ENCODE measurements at regions not wholly inside any gene's neighbourhood (a gene's known extent, or its start where the extent isn't known, plus 50 kb on each side); places are given as distances from the start of the nearest gene placed in this dataset.

- intact Hi-C loops (cut with micrococcal nuclease): no loop called here
- TF ChIP-seq, protein P1, sequence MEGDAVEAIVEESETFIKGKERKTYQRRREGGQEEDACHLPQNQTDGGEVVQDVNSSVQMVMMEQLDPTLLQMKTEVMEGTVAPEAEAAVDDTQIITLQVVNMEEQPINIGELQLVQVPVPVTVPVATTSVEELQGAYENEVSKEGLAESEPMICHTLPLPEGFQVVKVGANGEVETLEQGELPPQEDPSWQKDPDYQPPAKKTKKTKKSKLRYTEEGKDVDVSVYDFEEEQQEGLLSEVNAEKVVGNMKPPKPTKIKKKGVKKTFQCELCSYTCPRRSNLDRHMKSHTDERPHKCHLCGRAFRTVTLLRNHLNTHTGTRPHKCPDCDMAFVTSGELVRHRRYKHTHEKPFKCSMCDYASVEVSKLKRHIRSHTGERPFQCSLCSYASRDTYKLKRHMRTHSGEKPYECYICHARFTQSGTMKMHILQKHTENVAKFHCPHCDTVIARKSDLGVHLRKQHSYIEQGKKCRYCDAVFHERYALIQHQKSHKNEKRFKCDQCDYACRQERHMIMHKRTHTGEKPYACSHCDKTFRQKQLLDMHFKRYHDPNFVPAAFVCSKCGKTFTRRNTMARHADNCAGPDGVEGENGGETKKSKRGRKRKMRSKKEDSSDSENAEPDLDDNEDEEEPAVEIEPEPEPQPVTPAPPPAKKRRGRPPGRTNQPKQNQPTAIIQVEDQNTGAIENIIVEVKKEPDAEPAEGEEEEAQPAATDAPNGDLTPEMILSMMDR (IDR thresholded peaks at IDR 0.05; ENCODE audit: borderline replicate concordance): no peak
- no peak overlapping the region for H3K4me3 ChIP-seq
- DNase-seq: no peak
- H3K4me1 ChIP-seq: no peaks in the 10 kb centered on the region
- no peaks in the 10 kb centered on the region for H3K36me3 ChIP-seq
- peaks cover 9% of the 10 kb centered on the region for H3K9me3 ChIP-seq (replicated peaks)
- no peaks in the 10 kb centered on the region for H3K27me3 ChIP-seq (ENCODE audit: low read depth)
- H3K27ac ChIP-seq (replicated peaks): no peak overlapping the region
These were observed 202.4 kb upstream of the CDH9 start for GRCh38 chr5:27240791-27241190.

DNA sequence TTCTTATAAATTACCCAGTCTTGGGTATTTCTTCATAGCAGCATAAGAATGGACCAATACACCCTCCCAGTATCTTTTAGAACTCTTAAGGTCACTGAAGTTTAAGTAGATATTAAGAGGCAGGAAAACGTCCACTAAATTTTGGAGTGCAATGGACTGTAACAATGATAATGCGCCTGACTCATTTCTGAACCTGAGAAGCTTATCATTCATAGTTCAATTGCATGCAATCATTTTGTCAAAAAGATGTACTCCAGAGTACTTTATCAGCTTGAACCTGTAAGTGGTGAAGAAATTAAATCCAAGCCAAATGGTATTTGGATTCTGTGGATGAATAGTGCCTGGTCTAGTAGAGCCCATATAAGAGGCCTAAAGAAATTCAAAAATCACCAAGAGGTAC lies 196.5 kb upstream of the CDH9 start:
- Histone ChIP-seq H3K9me3 (replicated peaks) (peaks cover 8% of the 10 kb centered on the region), H3K36me3 (no peaks in the 10 kb centered on the region), H3K27me3 (ENCODE audit: low read depth) (no peaks in the 10 kb centered on the region), H3K4me1 (no peaks in the 10 kb centered on the region), H3K27ac (replicated peaks) (no peak overlapping the region), H3K4me3 (no peak overlapping the region)
- intact Hi-C loops (cut with micrococcal nuclease): no loop called here
- no peak for DNase-seq
- TF ChIP-seq, protein P1 (IDR thresholded peaks at IDR 0.05; ENCODE audit: borderline replicate concordance): no peak

DNA sequence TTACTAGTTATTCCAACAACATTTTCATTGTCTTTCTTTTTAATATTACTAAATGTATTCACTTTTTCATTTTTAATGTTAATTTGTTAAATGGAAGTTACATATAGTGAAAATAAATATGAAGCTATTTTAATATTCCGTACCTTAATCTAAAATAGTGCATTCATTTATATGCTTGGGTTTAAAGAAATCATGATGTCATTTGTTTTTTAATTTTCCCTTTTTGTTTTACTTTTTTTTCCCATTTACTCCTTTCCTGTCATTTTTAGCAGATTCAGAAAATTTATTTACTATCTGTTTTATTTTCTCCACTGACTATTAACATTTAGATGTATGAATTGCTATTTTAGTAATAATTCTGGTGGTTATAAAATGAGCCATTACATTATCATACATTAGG lies 183.0 kb upstream of the CDH9 start:
- Histone ChIP-seq H3K36me3 (no peaks in the 10 kb centered on the region), H3K27me3 (ENCODE audit: low read depth) (no peaks in the 10 kb centered on the region), H3K27ac (replicated peaks) (no peak overlapping the region), H3K9me3 (replicated peaks) (no peaks in the 10 kb centered on the region), H3K4me3 (no peak overlapping the region), H3K4me1 (no peaks in the 10 kb centered on the region)
- intact Hi-C loops (cut with micrococcal nuclease): no loop called here
- no peak for DNase-seq
- TF ChIP-seq, protein P1 (IDR thresholded peaks at IDR 0.05; ENCODE audit: borderline replicate concordance): no peak

DNA sequence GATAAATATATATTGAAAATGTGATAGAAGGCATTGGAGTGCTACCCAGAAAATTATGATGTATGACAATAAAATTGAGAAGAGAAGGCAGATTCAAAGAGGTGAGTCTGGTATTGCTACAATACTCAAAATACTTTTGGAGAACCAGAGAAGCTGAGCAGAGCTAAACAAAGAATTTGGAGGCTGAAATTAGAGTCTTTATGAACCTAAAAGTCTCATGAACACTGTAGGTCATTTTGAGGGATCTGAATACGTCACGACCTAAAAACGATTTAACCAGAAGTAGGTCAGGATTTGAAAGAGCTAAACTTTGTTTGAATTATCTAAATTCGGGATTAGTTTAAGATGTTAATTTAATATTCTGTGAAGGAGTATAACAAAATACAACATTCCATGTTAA lies 182.4 kb upstream of the CDH9 start:
- Histone ChIP-seq H3K27ac (replicated peaks) (no peak overlapping the region), H3K4me1 (no peaks in the 10 kb centered on the region), H3K4me3 (no peak overlapping the region), H3K9me3 (replicated peaks) (no peaks in the 10 kb centered on the region), H3K27me3 (ENCODE audit: low read depth) (no peaks in the 10 kb centered on the region), H3K36me3 (no peaks in the 10 kb centered on the region)
- TF ChIP-seq, protein P1 (IDR thresholded peaks at IDR 0.05; ENCODE audit: borderline replicate concordance): no peak
- DNase-seq: no peak
- intact Hi-C loops (cut with micrococcal nuclease): no loop called here

GRCh38 chr5:27217977-27218376 lies 179.6 kb upstream of the CDH9 start:
- DNase-seq: no peak
- no peaks in the 10 kb centered on the region for H3K9me3 ChIP-seq (replicated peaks)
- intact Hi-C loops (cut with micrococcal nuclease): no loop called here
- H3K36me3 ChIP-seq: no peaks in the 10 kb centered on the region
- no peak overlapping the region for H3K4me3 ChIP-seq
- H3K27me3 ChIP-seq (ENCODE audit: low read depth): no peaks in the 10 kb centered on the region
- H3K27ac ChIP-seq (replicated peaks): no peak overlapping the region
- no peaks in the 10 kb centered on the region for H3K4me1 ChIP-seq
- TF ChIP-seq, protein P1 (IDR thresholded peaks at IDR 0.05; ENCODE audit: borderline replicate concordance): no peak

All from left ventricle myocardium inferior (tissue), 1 donor.